GM18951 (cell line): ENCODE measurements at regions not wholly inside any gene's neighbourhood (a gene's known extent, or its start where the extent isn't known, plus 50 kb on each side); places are given as distances from the start of the nearest gene placed in this dataset.
"Not testable (repeated sequence)": the region's sequence is repeated elsewhere in the genome, so short reads cannot be mapped to it uniquely, and the experiment has no call there.

Source experiments
- POLR2A ChIP-seq: IDR thresholded peaks from 4 replicates; pipeline ENCODE4 v1.6.1; 2011; ENCODE audit warnings: mild to moderate bottlenecking; ENCODE audit not compliant: insufficient read length, insufficient read depth; ENCODE audit errors: extremely low read depth
- in situ Hi-C: fragments of 300-500 bp; cut with MboI; formaldehyde crosslinking; loops from one replicate; pipeline ENCODE4 v1.12.0; 2022; ENCODE audit warnings: low sequenced_read_pairs, mixed read lengths, inconsistent platforms; ENCODE audit not compliant: unreplicated experiment

DNA sequence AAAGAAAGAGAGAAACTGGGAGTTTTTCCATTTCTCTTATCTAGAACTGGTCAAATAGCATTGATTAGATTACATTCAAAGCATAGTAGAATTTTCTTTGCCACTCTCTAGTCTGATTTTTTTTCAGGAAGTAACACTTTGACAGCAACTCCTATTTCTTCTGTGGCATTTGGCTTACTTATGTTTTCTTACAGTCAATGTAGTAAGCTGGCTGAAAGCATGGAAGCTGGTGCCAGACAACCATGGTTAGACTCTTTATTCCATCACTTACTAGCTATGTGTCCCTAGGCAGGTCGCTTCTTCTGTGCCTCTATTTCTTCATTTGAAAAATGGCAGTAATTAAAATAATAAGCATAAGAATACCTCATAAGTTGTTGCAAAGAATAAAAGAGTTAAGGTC is 54.2 kb upstream of the OPRM1 start:
- in situ Hi-C loops, result no loop called here
- TF ChIP-seq POLR2A, result no peak

DNA sequence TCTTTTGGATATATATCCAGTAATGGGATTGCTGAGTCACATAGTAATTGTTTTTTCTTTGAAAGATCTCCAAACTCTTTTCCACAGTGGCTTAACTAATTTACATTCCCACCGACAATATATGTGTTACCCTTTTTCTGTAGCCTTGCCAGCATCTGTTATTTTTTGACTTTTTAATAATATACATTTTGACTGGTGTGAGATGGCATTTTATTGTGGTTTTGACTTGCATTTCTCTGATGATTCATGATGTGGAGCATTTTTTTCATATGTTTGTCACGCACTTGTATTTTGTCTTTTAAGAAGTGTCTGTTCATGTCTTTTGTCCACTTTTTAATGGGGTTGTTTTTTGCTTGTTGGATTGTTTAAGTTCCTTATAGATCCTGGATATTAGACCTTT is 58.9 kb upstream of the OPRM1 start:
- TF ChIP-seq POLR2A, result no peak
- in situ Hi-C loops, result no loop called here

DNA sequence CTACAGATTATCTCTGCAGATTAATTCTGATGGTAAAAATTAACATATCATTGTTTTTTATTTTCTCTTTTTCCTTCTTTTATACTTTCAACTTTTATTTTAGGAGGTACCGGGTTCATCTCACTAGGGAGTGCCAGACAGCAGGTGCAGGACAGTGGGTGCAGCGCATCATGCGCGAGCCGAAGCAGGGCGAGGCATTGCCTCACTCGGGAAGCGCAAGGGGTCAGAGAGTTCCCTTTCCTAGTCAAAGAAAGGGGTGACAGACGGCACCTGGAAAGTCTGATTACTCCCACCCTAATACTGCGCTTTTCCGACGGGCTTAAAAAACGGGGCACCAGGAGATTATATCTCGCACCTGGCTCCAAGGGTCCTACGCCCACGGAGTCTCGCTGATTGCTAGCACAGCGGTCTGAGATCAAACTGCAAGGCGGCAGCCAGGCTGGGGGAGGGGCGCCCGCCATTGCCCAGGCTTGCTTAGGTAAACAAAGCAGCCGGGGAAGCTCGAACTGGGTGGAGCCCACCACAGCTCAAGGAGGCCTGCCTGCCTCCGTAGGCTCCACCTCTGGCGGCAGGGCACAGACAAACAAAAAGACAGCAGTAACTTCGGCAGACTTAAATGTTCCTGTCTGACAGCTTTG is 60.0 kb upstream of the OPRM1 start:
- in situ Hi-C loops, result not testable (repeated sequence)

DNA sequence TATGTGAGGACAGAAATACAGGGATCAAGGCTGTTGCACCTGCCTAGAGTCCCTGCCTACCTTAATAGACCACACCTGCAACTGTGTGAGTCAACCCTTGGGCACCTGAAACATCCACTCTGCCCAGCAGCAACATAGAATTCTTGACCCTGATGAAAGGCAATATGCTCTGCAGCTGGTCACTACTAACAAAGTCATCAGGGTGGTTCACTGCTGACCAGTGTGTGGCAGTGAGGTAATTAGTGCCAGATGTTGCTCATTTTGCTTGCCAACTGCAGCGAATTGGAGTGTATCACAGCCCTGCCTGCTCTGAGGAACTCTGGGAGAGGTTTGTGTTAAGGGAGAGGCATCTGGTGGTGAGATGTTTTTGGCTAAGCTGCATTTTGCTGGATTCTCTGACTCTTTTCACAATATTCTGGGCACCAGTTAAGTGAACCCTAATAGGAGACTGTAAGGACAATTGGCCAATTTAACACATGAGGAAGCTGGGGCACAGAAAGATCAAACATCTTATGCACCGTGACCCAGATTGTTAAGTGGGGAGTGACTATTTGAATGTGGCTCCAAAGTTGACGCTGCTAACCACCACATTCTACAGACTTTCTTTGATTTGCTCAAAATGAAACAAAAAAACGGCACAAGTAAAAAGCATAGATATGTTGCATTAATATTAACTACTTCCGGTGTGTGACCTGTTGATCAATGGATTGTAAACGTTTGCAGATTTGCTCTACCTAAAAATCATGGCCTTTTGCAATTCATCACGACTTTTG is 61.9 kb upstream of the OPRM1 start:
- in situ Hi-C loops, result no loop called here
- no peak for TF ChIP-seq POLR2A

- TF ChIP-seq POLR2A, result no peak
- in situ Hi-C loops, result no loop called here
Measured at GRCh38 chr6:153966001-153966400, 73.0 kb upstream of the OPRM1 start.

GRCh38 chr6:153963352-153963751 is 75.7 kb upstream of the OPRM1 start:
- in situ Hi-C loops, result no loop called here
- TF ChIP-seq POLR2A, result no peak

- in situ Hi-C loops, result no loop called here
Measured at GRCh38 chr6:153962555-153962954, 76.5 kb upstream of the OPRM1 start.

DNA sequence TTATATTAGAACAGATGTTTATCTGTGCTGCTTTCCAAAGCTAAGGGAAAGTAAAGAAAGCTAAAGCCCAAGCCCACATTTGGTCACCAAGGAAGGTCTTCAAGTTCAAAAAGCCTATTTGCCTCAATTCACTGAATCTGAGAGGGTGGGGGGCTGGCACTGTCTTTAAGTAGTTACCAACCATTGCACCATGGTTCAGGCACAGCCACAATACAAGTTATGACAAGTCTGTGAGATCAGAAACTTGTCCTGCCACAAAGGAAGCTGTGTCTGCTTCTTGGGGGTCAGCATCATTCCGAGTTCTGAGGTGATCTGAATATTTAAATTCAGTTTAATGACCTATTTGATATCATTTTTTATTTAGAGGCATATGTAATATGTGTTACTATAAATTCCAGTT is 78.3 kb upstream of the OPRM1 start:
- TF ChIP-seq POLR2A, result no peak
- in situ Hi-C loops, result no loop called here

More at GRCh38 chr6:153962555-153962954, 76.5 kb upstream of the OPRM1 start:
- no peak for TF ChIP-seq POLR2A

DNA sequence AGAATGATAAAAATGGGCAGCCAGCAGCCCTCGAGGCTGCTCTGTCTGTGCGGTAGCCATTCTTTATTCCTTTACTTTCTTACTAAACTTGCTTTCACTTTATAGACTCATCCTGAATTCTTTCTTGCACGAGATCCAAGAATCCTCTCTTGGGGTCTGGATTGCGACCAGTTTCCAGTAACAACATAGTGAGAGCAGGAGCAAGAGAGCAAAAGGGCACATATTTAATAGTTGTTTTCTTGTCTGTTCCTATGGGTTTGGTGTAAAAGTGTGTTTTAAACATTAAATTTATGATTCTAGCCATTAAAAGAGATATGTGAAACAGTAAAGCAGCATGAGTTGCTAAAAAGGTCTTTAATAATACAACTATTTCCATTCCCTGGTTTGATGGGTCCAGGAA is 78.8 kb upstream of the OPRM1 start:
- in situ Hi-C loops, result no loop called here
- no peak for TF ChIP-seq POLR2A

DNA sequence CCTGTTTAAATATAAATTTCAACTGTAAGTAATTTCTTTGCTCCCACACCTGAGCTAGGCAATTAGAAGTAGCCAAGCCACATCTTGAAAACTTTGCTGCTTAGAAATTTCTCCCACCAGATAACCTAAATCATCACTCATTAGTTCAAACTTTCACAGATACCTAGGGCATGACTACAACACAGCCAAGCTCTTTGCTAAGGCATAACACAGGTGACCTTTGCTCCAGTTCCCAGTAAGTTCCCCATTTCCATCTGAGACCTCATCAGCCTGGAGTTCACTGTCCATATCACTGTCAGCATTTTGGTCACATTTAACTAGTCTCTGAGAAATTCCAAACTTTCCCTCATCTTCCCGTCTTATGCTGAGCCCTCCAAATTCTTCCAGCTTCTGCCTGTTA is 79.8 kb upstream of the OPRM1 start:
- in situ Hi-C loops, result no loop called here

GRCh38 chr6:153958860-153959259 is 80.2 kb upstream of the OPRM1 start:
- TF ChIP-seq POLR2A, result no peak
- in situ Hi-C loops, result no loop called here

More for the DNA sequence above, 79.8 kb upstream of the OPRM1 start:
- no peak for TF ChIP-seq POLR2A

GRCh38 chr6:153957394-153957793 is 81.6 kb upstream of the OPRM1 start:
- no peak for TF ChIP-seq POLR2A
- in situ Hi-C loops, result no loop called here

DNA sequence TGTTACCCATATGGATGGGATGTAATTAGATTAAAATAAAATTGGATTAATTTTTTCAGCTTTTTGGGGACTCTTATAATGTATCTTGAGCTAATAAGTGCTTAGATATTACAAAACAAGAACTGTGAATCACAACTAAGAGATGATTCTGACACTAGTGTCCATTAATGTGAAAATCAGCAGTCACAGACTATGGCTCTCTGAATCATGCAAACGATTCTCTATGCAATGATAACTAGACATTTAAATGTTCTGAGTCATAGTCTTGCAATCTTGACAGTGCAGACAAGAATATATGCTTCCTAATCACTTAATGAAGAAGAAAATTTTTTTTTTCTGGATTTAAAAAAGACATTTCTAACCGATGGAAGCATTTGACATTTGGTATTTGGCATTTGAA is 82.2 kb upstream of the OPRM1 start:
- no peak for TF ChIP-seq POLR2A
- in situ Hi-C loops, result no loop called here

GRCh38 chr6:153949616-153950015 is 89.4 kb upstream of the OPRM1 start:
- in situ Hi-C loops, result no loop called here
- TF ChIP-seq POLR2A, result no peak
